HG03439 (cell line): ENCODE measurements at regions not wholly inside any gene's neighbourhood (a gene's known extent, or its start where the extent isn't known, plus 50 kb on each side); places are given as distances from the start of the nearest gene placed in this dataset.
"Not testable (repeated sequence)": the region's sequence is repeated elsewhere in the genome, so short reads cannot be mapped to it uniquely, and the experiment has no call there.

Experiments used
- ATAC-seq: cut with Tn5 transposase; IDR thresholded peaks from one replicate; pipeline ENCODE4 v1.9.1; 2021; ENCODE audit warnings: mild to moderate bottlenecking, moderate library complexity; ENCODE audit not compliant: unreplicated experiment

- ATAC-seq = no peak
These were observed 124.2 kb downstream of the C12orf75 start for GRCh38 chr12:105454688-105455087.

- no peak for ATAC-seq
These were observed 124.8 kb downstream of the C12orf75 start for GRCh38 chr12:105455261-105455660.

- ATAC-seq = no peak
These were observed 126.5 kb downstream of the C12orf75 start for GRCh38 chr12:105457026-105457425.

DNA sequence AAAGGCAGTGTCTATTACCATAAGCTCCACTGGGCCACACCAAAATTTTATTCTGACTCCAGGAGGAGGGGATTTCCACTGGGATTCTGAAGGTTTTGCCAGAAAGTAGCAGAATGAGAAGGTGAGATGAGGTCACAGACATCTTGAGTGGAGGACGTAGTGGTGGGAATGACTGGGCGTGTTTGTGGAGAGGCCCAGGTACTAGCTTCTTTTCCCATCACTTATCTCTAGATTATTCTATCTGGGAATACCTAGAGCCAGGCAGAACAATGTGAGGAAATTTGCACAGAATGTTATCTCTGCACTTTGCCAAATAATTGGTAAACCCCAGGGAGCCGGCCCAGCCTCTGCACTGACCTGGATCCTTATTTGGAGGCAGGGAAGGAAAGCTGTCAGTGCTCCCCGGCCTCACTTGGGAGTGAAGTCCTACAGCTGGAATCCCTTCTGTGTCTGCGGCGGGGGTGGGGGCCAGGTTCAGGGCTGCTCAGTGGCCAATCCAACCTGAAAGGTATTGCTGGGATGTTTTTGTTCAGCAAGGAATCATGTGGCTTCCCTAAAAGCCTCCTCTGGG is 129.4 kb downstream of the C12orf75 start:
- ATAC-seq = no peak

- ATAC-seq = no peak
These were observed 130.9 kb downstream of the C12orf75 start for GRCh38 chr12:105461271-105461943.

GRCh38 chr12:105461944-105462762 is 131.7 kb downstream of the C12orf75 start:
- no peak for ATAC-seq

DNA sequence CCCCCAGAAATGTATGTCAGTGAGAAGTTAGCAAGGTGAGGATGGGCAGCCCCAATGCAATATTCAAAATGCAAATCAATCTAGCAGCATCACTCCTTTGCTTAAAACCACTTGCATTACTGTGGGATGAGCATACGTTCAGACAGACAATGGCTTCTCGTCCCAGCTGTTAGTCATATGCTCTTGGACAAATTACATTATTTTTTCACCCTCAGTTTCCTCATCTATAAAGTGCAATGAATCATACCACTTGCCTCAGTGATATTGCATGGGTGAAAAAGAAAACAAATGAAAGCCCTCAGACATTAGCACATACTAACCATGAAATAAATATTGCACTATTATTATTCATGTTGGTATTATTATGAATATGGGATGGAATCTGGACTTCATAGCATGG is 132.3 kb downstream of the C12orf75 start:
- no peak for ATAC-seq

- ATAC-seq = no peak
These were observed 133.9 kb downstream of the C12orf75 start for GRCh38 chr12:105464406-105464805.

- ATAC-seq = no peak
These were observed 135.9 kb downstream of the C12orf75 start for GRCh38 chr12:105466231-105466900.

GRCh38 chr12:105466901-105467598 is 136.6 kb downstream of the C12orf75 start:
- no peak for ATAC-seq

DNA sequence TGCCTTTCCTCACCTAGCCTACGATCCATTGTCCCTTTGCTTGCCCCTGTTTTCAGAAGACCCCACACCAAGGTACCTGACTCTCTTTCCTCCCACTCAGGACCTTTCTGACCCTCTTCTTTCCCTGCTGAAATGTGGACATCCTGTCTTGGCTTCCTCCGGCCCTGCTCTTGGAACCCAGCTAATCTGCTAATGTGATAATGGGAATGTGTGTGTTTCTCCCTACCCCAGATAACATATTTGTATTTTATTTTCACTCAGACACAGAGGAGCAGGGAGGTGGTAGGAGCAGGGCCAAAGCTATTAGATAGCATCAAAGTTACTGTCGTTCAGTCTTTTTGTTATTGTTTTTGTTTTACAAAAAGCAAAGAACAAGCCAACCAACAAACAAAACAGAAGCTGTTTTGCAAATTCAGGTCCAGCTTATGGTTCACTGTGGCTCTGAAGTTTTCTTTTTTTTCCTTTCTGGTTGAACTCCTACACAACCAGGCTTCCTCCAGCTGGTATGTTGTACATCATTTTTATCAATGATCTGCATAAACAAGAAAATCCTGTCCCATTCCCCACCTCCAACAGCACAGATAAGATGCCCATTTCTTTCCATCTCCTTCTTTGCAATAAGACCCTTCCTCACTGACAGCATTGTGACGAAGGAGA is 137.3 kb downstream of the C12orf75 start:
- ATAC-seq = no peak

- no peak for ATAC-seq
These were observed 138.0 kb downstream of the C12orf75 start for GRCh38 chr12:105468464-105468863.

GRCh38 chr12:105469211-105469610 is 138.7 kb downstream of the C12orf75 start:
- ATAC-seq = no peak

- no peak for ATAC-seq
These were observed 139.2 kb downstream of the C12orf75 start for GRCh38 chr12:105469701-105470100.

DNA sequence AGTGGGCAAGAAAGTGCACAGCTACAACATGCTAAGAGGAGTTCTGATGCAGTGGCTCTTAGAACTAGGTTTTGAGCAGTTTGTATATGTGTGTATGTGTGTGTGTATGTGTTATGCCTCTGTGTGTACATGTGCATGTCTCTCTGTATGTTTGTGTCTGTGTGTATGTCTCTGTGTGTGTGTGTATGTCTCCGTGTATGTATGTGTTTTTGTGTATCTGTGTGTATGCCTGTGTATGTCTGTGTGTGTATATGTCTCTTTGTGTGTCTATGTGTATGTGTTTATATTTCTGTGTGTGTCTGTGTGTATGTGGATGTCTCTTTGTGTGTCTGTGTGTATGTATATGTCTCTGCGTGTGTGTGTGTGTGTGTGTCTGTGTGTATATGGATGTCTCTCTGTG is 139.6 kb downstream of the C12orf75 start:
- no peak for ATAC-seq

DNA sequence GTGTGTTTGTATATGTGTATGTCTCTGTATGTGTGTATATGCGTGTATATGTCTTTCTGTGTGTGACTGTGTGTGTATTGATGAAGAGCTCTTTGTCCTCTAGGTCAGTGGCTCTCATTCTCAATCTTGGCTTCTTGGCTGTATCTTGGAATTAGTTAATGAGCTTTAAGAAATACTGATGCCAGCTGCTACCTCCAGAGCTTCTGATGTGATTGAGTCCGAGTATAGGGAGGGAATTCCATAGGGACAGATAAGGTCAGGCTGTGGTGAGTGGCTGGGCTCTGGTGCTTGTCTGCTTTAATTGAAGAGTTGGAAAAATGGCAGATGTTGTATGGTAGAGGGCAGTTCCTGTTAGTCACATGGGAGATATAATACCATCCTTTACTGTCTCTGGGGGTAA is 140.1 kb downstream of the C12orf75 start:
- no peak for ATAC-seq

- no peak for ATAC-seq
These were observed 144.2 kb downstream of the C12orf75 start for GRCh38 chr12:105474672-105475071.

GRCh38 chr12:105476616-105477015 is 146.1 kb downstream of the C12orf75 start:
- ATAC-seq = no peak

DNA sequence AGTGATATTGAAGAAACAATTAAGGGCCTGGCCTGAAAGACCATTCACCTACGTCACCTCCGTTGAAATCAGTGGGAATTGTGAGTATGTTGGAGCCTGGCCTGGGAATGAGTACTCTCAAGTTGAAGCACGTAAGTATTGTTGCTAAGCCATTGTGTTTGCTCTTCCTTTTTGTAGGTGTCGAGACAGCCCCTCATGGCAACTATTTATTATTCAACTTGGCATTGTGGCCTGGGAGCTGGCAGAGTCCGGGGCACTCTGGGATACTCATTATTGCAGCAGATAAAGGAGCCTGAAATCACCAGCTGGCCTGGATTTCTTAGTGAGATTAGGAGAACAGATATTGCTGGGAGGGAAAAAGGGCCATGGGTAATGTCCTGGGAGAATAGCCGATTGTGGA is 147.4 kb downstream of the C12orf75 start:
- no peak for ATAC-seq

- not testable (repeated sequence) for ATAC-seq
These were observed 148.3 kb downstream of the C12orf75 start for GRCh38 chr12:105478788-105479187.
